Ishikawa (cell line): ENCODE measurements at regions not wholly inside any gene's neighbourhood (a gene's known extent, or its start where the extent isn't known, plus 50 kb on each side); places are given as distances from the start of the nearest gene placed in this dataset.
A peak's percentile ranks its signal among the peaks of the same experiment; 100 is the strongest.

ENCODE experiments used
- CEBPB ChIP-seq: IDR thresholded peaks from 2 replicates; pipeline ENCODE4 v1.6.1; 2012
- CREB1 ChIP-seq: IDR thresholded peaks from 2 replicates; pipeline ENCODE4 v1.6.1; 2012; ENCODE audit warnings: low read depth
- EGR1 ChIP-seq: IDR thresholded peaks from 2 replicates; pipeline ENCODE4 v1.6.1; 2012
- EP300 ChIP-seq: IDR thresholded peaks from 2 replicates; pipeline ENCODE4 v1.6.1; 2012; ENCODE audit warnings: borderline replicate concordance
- FOXM1 ChIP-seq: IDR thresholded peaks from 2 replicates; pipeline ENCODE4 v1.6.1; 2012; ENCODE audit warnings: low read depth, borderline replicate concordance
- MAX ChIP-seq: IDR thresholded peaks from 2 replicates; pipeline ENCODE4 v1.6.1; 2012
- NFIC ChIP-seq: IDR thresholded peaks from 2 replicates; pipeline ENCODE4 v1.6.1; 2012
- RAD21 ChIP-seq: IDR thresholded peaks from 2 replicates; pipeline ENCODE4 v1.6.1; 2012; ENCODE audit warnings: low read depth
- REST ChIP-seq: IDR thresholded peaks from 2 replicates; pipeline ENCODE4 v1.6.1; 2012; ENCODE audit warnings: low read depth, mild to moderate bottlenecking
- TAF1 ChIP-seq: IDR thresholded peaks from 2 replicates; pipeline ENCODE4 v1.6.1; 2012; ENCODE audit warnings: low read depth, mild to moderate bottlenecking
- TCF12 ChIP-seq: IDR thresholded peaks from 2 replicates; pipeline ENCODE4 v1.6.1; 2012; ENCODE audit warnings: low read depth
- TEAD4 ChIP-seq: IDR thresholded peaks from 2 replicates; pipeline ENCODE4 v1.6.1; 2012
- USF1 ChIP-seq: IDR thresholded peaks from 2 replicates; pipeline ENCODE4 v1.6.1; 2012
- YY1 ChIP-seq: IDR thresholded peaks from 2 replicates; pipeline ENCODE4 v1.6.1; 2012; ENCODE audit warnings: low read depth
- ZBTB7A ChIP-seq: IDR thresholded peaks from 2 replicates; pipeline ENCODE4 v1.6.1; 2012; ENCODE audit warnings: low read depth

GRCh38 chr3:130838898-130839600 lies 54.8 kb upstream of the ATP2C1 start:
- no peak for TF ChIP-seq MAX
- TF ChIP-seq EP300 = no peak
- TF ChIP-seq EGR1 = no peak
- TF ChIP-seq TEAD4 = no peak
- no peak for TF ChIP-seq USF1
- TF ChIP-seq CREB1 = no peak
- TF ChIP-seq TAF1 = no peak
- TF ChIP-seq NFIC = no peak
- no peak for TF ChIP-seq CEBPB
- TF ChIP-seq TCF12 = no peak

- no peak; the same call in 1 of the 2 replicates for TF ChIP-seq TEAD4
- no peak; the same call in 1 of the 2 replicates for TF ChIP-seq FOXM1
- TF ChIP-seq ZBTB7A = no peak
- no peak for TF ChIP-seq MAX
- no peak for TF ChIP-seq CREB1
- TF ChIP-seq CEBPB = no peak
- no peak for TF ChIP-seq USF1
- no peak for TF ChIP-seq TAF1
- peak; percentile 44; the same call in 1 of the 2 replicates for TF ChIP-seq EP300
- no peak for TF ChIP-seq EGR1
- peak; percentile 64 for TF ChIP-seq TCF12
- TF ChIP-seq YY1 = no peak
- TF ChIP-seq RAD21 = no peak
- TF ChIP-seq NFIC = peak; percentile 45; the same call in 1 of the 2 replicates
- no peak for TF ChIP-seq REST
Observed at GRCh38 chr3:130839813-130840212, 54.1 kb upstream of the ATP2C1 start.

GRCh38 chr3:130841357-130841756 lies 52.5 kb upstream of the ATP2C1 start:
- TF ChIP-seq CEBPB = no peak

GRCh38 chr3:130843441-130843840 lies 50.4 kb upstream of the ATP2C1 start:
- TF ChIP-seq REST (no peak), USF1 (no peak), ZBTB7A (no peak), TCF12 (no peak), TEAD4 (no peak), CREB1 (no peak), MAX (no peak), YY1 (no peak), FOXM1 (no peak), RAD21 (no peak)
